BJ (cell line): ENCODE measurements at regions not wholly inside any gene's neighbourhood (a gene's known extent, or its start where the extent isn't known, plus 50 kb on each side); places are given as distances from the start of the nearest gene placed in this dataset.

Experiments
- CTCF ChIA-PET: fragments of 350-600 bp; formaldehyde crosslinking; extraction: SDS; loops from one replicate; lab custom pipeline; 2021; ENCODE audit warnings: antibody characterized with exemption, inconsistent platforms; lab: Yijun Ruan, JAX
- POLR2A ChIA-PET: fragments of 300-600 bp; sonication (Branson Sonifier 250); formaldehyde crosslinking; extraction: SDS; loops from one replicate; lab custom pipeline; 2021; ENCODE audit warnings: antibody characterized with exemption; lab: Charles Lee
- DNase-seq: peaks from one replicate; pipeline ENCODE4 v3.0.0-alpha.2; 2011; ENCODE audit warnings: low read depth
- H3K27me3 ChIP-seq: 2 replicates; pipeline ENCODE4 v1.6.0; 2011; ENCODE audit warnings: low read length; ENCODE audit not compliant: control insufficient read depth, insufficient read depth
- H3K36me3 ChIP-seq: 2 replicates; pipeline ENCODE4 v1.5.1; 2011; ENCODE audit warnings: low read length; ENCODE audit not compliant: control insufficient read depth, insufficient read depth
- H3K4me3 ChIP-seq: 2 replicates; pipeline ENCODE4 v1.5.1; 2011; ENCODE audit warnings: low read depth, mild to moderate bottlenecking, control low read depth, low read length
- TF ChIP-seq, protein P1 (sequence below): IDR thresholded peaks from 2 replicates; pipeline ENCODE4 v1.5.1; 2011; ENCODE audit warnings: low read depth, mild to moderate bottlenecking, control low read depth, inconsistent platforms, low read length, moderate library complexity; ENCODE audit not compliant: insufficient read depth

GRCh38 chr17:5699814-5700213, 115.5 kb upstream of the NLRP1 start:
- no peak for DNase-seq
- TF ChIP-seq, protein P1, sequence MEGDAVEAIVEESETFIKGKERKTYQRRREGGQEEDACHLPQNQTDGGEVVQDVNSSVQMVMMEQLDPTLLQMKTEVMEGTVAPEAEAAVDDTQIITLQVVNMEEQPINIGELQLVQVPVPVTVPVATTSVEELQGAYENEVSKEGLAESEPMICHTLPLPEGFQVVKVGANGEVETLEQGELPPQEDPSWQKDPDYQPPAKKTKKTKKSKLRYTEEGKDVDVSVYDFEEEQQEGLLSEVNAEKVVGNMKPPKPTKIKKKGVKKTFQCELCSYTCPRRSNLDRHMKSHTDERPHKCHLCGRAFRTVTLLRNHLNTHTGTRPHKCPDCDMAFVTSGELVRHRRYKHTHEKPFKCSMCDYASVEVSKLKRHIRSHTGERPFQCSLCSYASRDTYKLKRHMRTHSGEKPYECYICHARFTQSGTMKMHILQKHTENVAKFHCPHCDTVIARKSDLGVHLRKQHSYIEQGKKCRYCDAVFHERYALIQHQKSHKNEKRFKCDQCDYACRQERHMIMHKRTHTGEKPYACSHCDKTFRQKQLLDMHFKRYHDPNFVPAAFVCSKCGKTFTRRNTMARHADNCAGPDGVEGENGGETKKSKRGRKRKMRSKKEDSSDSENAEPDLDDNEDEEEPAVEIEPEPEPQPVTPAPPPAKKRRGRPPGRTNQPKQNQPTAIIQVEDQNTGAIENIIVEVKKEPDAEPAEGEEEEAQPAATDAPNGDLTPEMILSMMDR, result no peak
- Histone ChIP-seq H3K36me3 (no peaks in the 10 kb centered on the region), H3K4me3 (no peak overlapping the region), H3K27me3 (0 out of 2 replicates have a peak, but pooled peaks cover 2% of the 10 kb centered on the region)
- CTCF ChIA-PET, result no interaction called here
- POLR2A ChIA-PET, result no interaction called here

GRCh38 chr17:5700745-5701144, 116.4 kb upstream of the NLRP1 start:
- ChIA-PET CTCF (interaction anchor here (0.6 kb wide), 1 partner anchor 886 kb away, joined by 3 read pairs; no protein-coding TSS in a partner anchor), POLR2A (no interaction called here)
- Histone ChIP-seq H3K27me3 (0 out of 2 replicates have a peak, but pooled peaks cover 2% of the 10 kb centered on the region), H3K4me3 (no peak overlapping the region), H3K36me3 (no peaks in the 10 kb centered on the region)
- DNase-seq, result no peak
- TF ChIP-seq, protein P1, result no peak

DNA sequence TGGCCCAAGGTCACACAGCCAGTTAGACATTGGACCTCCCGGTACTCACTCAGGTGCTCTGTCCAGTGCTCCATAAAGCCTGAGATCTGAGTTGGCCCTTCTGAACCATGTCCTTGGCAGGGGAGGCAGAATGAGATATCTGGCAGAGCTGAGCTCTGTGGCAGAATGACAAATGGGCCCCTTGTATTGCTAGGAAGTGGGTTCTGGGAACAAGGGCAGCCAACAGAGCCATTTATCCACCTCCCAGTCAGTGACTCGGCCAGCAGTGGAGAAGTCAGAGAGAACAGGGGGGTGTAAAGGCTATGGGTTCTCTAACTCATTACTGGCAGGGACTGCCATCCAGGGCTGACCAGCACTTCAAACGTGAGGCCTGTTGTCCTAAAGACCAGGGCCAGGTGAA, 117.1 kb upstream of the NLRP1 start:
- POLR2A ChIA-PET, result no interaction called here
- Histone ChIP-seq H3K36me3 (no peaks in the 10 kb centered on the region), H3K4me3 (no peak overlapping the region), H3K27me3 (0 out of 2 replicates have a peak, but pooled peaks cover 2% of the 10 kb centered on the region)
- TF ChIP-seq, protein P1, result no peak
- DNase-seq, result no peak
- CTCF ChIA-PET, result interaction anchor here (0.6 kb wide), 1 partner anchor 885 kb away, joined by 3 read pairs; no protein-coding TSS in a partner anchor

DNA sequence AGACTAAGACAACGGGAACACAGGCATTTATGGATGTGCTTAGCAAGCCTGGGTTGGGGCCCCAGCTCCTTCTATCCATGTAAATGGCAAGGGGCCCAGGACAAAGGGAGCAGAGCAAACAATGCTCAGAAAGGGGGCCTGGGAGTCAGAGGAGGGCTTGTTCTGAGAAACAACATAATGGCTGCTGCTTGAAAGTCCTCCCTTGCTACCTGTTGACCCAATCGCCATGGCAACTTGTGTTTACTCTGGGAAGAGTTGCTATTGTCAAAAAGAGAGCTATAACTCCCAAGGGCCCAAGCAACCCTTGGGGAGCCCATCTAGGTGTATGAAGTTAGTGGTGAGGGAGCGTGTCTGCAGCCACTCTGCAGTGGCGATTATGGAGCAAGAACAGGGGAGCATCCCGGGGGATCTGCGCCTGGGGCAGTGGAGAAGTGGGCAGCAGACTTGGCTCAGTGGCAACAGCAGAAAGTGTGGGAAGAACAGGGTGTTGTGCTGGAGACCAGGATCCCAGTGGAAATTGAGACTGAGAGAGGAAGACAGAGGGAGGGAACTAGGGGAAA, 118.7 kb upstream of the NLRP1 start:
- Histone ChIP-seq H3K36me3 (no peaks in the 10 kb centered on the region), H3K27me3 (no peaks in the 10 kb centered on the region), H3K4me3 (no peak overlapping the region)
- TF ChIP-seq, protein P1, result no peak
- POLR2A ChIA-PET, result no interaction called here
- no peak for DNase-seq
- CTCF ChIA-PET, result interaction anchor here (0.7 to 6.9 kb wide), 2 partner anchors 111 to 116 kb away, joined by 3 to 48 read pairs; no protein-coding TSS in a partner anchor

GRCh38 chr17:5703736-5704135, 119.4 kb upstream of the NLRP1 start:
- no peak overlapping the region for H3K4me3 ChIP-seq
- no peak for DNase-seq
- CTCF ChIA-PET, result interaction anchor here (6.9 kb wide), 1 partner anchor 111 kb away, joined by 48 read pairs; no protein-coding TSS in a partner anchor
- no peaks in the 10 kb centered on the region for H3K36me3 ChIP-seq
- no peaks in the 10 kb centered on the region for H3K27me3 ChIP-seq
- TF ChIP-seq, protein P1, result no peak
- POLR2A ChIA-PET, result no interaction called here
